Hepatocyte (in vitro differentiated cells): ENCODE measurements at regions not wholly inside any gene's neighbourhood (a gene's known extent, or its start where the extent isn't known, plus 50 kb on each side); places are given as distances from the start of the nearest gene placed in this dataset.

Experiments used
- DNase-seq: peaks from one replicate; pipeline ENCODE4 v3.0.0-alpha.2; 2016; ENCODE audit warnings: low spot score
- H2AFZ ChIP-seq: fragments of 200-600 bp; sonication (generic); 2 replicates; pipeline ENCODE4 v1.6.0; 2016; ENCODE audit warnings: antibody characterized with exemption, mild to moderate bottlenecking
- H3K27ac ChIP-seq: fragments of 200-600 bp; sonication (generic); 2 replicates; pipeline ENCODE4 v1.5.1; 2016; ENCODE audit warnings: mild to moderate bottlenecking
- H3K27me3 ChIP-seq: fragments of 200-600 bp; sonication (generic); 2 replicates; pipeline ENCODE4 v1.6.1; 2016
- H3K36me3 ChIP-seq: fragments of 200-600 bp; sonication (generic); replicated peaks from 2 replicates; pipeline ENCODE4 v1.5.1; 2016; ENCODE audit warnings: low read depth; ENCODE audit not compliant: insufficient read depth
- H3K4me1 ChIP-seq: fragments of 200-600 bp; sonication (generic); 2 replicates; pipeline ENCODE4 v1.5.1; 2016; ENCODE audit warnings: mild to moderate bottlenecking, moderate library complexity; ENCODE audit not compliant: insufficient read depth
- H3K4me2 ChIP-seq: fragments of 200-600 bp; sonication (generic); 2 replicates; pipeline ENCODE4 v1.6.0; 2016
- H3K4me3 ChIP-seq: fragments of 200-600 bp; sonication (generic); 2 replicates; pipeline ENCODE4 v1.5.1; 2016; ENCODE audit warnings: mild to moderate bottlenecking
- H3K79me2 ChIP-seq: fragments of 200-600 bp; sonication (generic); 2 replicates; pipeline ENCODE4 v1.6.0; 2017; ENCODE audit warnings: mild to moderate bottlenecking
- H3K9me2 ChIP-seq: fragments of 200-600 bp; sonication (generic); replicated peaks from 2 replicates; pipeline ENCODE4 v1.6.0; 2017; ENCODE audit warnings: mild to moderate bottlenecking; ENCODE audit not compliant: insufficient read depth
- H3K9me3 ChIP-seq: fragments of 200-600 bp; sonication (generic); 2 replicates; pipeline ENCODE4 v1.5.1; 2016; ENCODE audit warnings: low read depth, mild to moderate bottlenecking
- H4K20me1 ChIP-seq: fragments of 200-600 bp; sonication (generic); 2 replicates; pipeline ENCODE4 v1.6.0; 2016; ENCODE audit warnings: mild to moderate bottlenecking; ENCODE audit not compliant: insufficient read depth, poor library complexity, severe bottlenecking
- CTCF ChIP-seq: fragments of 200-600 bp; sonication (generic); IDR thresholded peaks from 2 replicates; pipeline ENCODE4 v1.5.1; 2016; ENCODE audit warnings: antibody characterized with exemption, mild to moderate bottlenecking; ENCODE audit not compliant: poor library complexity
- EZH2 ChIP-seq: fragments of 200-600 bp; sonication (generic); IDR thresholded peaks from 2 replicates; pipeline ENCODE4 v1.6.1; 2016; ENCODE audit warnings: antibody characterized with exemption, mild to moderate bottlenecking, borderline replicate concordance
- EZH2phosphoT487 ChIP-seq: fragments of 200-600 bp; sonication (generic); IDR thresholded peaks from one replicate; pipeline ENCODE4 v1.6.1; 2018; ENCODE audit warnings: antibody characterized with exemption, mild to moderate bottlenecking, low read depth, moderate library complexity; ENCODE audit not compliant: unreplicated experiment, severe bottlenecking
- WGBS: methylation state at CpG from one replicate; pipeline ENCODE4 v1.1.6; 2016; ENCODE audit warnings: low lambda C conversion rate; ENCODE audit errors: missing lambda C conversion rate; 5-methylcytosine and 5-hydroxymethylcytosine counted together

GRCh38 chr1:221511797-221512196 lies 230.1 kb downstream of the DUSP10 start:
- Histone ChIP-seq H3K36me3 (no peaks in the 10 kb centered on the region), H3K27ac (no peak overlapping the region), H3K4me2 (no peak overlapping the region), H4K20me1 (no peaks in the 10 kb centered on the region), H3K27me3 (no peaks in the 10 kb centered on the region), H3K9me2 (no peaks in the 10 kb centered on the region), H3K4me1 (no peaks in the 10 kb centered on the region), H3K4me3 (no peak overlapping the region), H3K9me3 (no peaks in the 10 kb centered on the region), H3K79me2 (no peaks in the 10 kb centered on the region), H2AFZ (no peak overlapping the region)
- no peak for DNase-seq
- TF ChIP-seq EZH2phosphoT487 (no peak), EZH2 (no peak)
- 15% methylated on average over 3 of the region's 3 CpGs for WGBS

DNA sequence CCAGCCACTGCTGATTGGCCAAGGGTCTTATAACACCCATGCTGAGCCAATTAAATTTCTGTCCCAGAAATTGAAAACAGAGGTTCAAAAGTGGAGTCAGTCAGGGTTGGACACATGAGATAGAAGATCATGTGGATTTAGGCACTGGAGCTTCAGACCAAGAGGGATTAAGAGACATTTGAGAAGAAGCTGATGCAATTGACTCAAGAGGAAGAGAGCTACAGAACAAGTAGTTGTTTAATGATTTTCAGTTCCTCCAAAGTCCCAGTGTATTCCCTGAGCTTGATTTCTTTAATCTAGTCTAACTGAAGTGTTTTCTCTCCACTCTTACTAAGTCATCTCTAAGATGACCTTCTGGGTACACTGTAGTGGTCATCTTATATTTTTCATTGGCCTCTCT lies 227.1 kb downstream of the DUSP10 start:
- Histone ChIP-seq H3K9me2 (no peaks in the 10 kb centered on the region), H3K79me2 (no peaks in the 10 kb centered on the region), H3K36me3 (no peaks in the 10 kb centered on the region), H3K4me3 (no peak overlapping the region), H3K9me3 (no peaks in the 10 kb centered on the region), H3K27me3 (no peaks in the 10 kb centered on the region), H4K20me1 (no peaks in the 10 kb centered on the region), H3K4me1 (no peaks in the 10 kb centered on the region), H3K27ac (no peak overlapping the region), H3K4me2 (no peak overlapping the region), H2AFZ (no peak overlapping the region)
- TF ChIP-seq EZH2phosphoT487 (no peak), CTCF (no peak), EZH2 (no peak)
- no peak for DNase-seq

DNA sequence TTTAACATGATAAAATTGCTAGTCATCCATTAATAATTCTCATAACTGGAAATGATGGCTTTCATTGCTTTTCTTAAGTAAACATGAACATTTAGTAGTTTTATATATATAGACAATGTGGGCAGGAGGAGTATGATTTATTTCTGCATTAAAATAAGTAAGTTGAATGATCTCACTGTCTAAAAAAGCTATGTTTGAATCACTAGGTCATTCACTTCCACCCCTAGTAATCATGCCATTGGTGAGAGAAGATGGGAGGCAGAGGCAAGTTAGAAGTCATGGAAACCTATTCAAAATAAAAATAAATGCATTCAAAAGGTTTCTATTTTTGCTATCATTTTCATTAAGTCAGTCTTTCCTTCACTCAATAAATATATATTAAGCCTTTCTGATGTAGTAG lies 226.4 kb downstream of the DUSP10 start:
- H3K79me2 ChIP-seq, result no peaks in the 10 kb centered on the region
- H3K9me2 ChIP-seq, result no peaks in the 10 kb centered on the region
- H3K9me3 ChIP-seq, result no peaks in the 10 kb centered on the region
- no peaks in the 10 kb centered on the region for H3K4me1 ChIP-seq
- no peaks in the 10 kb centered on the region for H4K20me1 ChIP-seq
- DNase-seq, result no peak
- H3K27me3 ChIP-seq, result no peaks in the 10 kb centered on the region
- no peak overlapping the region for H2AFZ ChIP-seq
- no peak overlapping the region for H3K27ac ChIP-seq
- H3K4me3 ChIP-seq, result no peak overlapping the region
- TF ChIP-seq CTCF (no peak), EZH2phosphoT487 (no peak), EZH2 (no peak)
- no peaks in the 10 kb centered on the region for H3K36me3 ChIP-seq
- no peak overlapping the region for H3K4me2 ChIP-seq

DNA sequence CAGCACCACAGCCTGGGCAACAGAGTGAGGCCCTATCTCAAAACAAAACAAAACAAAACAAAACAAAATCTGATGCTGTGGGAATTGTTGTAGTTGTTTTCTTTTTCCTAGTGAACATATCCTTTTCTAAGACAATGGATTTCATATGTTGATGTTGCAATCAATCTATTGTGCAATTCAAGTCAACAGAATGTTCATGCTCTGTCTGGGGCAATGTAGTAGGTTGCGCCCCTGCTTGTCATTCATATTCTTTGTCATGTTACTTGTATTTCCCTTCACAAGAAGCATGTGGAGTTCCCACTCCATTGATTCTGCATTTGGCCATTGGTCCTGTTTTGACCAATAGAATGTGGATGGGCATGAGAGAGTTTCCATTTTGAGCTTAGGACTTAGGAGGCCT lies 223.9 kb downstream of the DUSP10 start:
- no peak overlapping the region for H3K27ac ChIP-seq
- no peaks in the 10 kb centered on the region for H3K9me3 ChIP-seq
- no peak for DNase-seq
- H3K36me3 ChIP-seq, result no peaks in the 10 kb centered on the region
- H2AFZ ChIP-seq, result no peak overlapping the region
- no peak overlapping the region for H3K4me2 ChIP-seq
- no peaks in the 10 kb centered on the region for H4K20me1 ChIP-seq
- H3K79me2 ChIP-seq, result no peaks in the 10 kb centered on the region
- no peaks in the 10 kb centered on the region for H3K9me2 ChIP-seq
- H3K27me3 ChIP-seq, result no peaks in the 10 kb centered on the region
- TF ChIP-seq CTCF (no peak), EZH2 (no peak), EZH2phosphoT487 (no peak)
- 100% methylated on average over 1 of the region's 1 CpG for WGBS
- no peak overlapping the region for H3K4me3 ChIP-seq
- no peaks in the 10 kb centered on the region for H3K4me1 ChIP-seq
